GM18511 (cell line): ENCODE measurements at regions not wholly inside any gene's neighbourhood (a gene's known extent, or its start where the extent isn't known, plus 50 kb on each side); places are given as distances from the start of the nearest gene placed in this dataset.
"Not testable (repeated sequence)": the region's sequence is repeated elsewhere in the genome, so short reads cannot be mapped to it uniquely, and the experiment has no call there.

Experiments used
- ATAC-seq: cut with Tn5 transposase; IDR thresholded peaks from one replicate; pipeline ENCODE4 v1.9.1; 2021; ENCODE audit warnings: mild to moderate bottlenecking, moderate library complexity; ENCODE audit not compliant: unreplicated experiment

GRCh38 chr18:25592804-25593360 is 240.9 kb upstream of the ZNF521 start:
- no peak for ATAC-seq

DNA sequence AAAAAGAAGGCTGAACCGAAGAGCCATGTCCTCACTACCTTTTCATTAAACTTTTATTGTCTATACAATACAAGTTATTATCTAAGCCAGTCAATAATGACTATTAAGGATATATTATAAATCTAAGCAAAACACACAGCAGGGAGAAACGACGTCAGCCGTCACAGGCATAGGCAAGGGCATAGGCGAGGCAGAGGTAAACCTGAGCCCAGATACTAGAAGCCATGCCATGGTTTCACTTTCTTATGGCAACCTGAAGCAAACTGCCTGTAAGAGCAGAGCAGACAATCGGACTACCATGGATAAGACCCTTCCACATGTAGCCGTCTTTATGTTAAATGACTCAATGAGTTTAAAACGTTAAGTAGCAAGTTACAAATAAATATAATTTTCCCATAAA is 238.5 kb upstream of the ZNF521 start:
- no peak for ATAC-seq

GRCh38 chr18:25587545-25587944 is 235.6 kb upstream of the ZNF521 start:
- no peak for ATAC-seq

- no peak for ATAC-seq
These were observed 217.0 kb upstream of the ZNF521 start for GRCh38 chr18:25568986-25569385.

- ATAC-seq = no peak
These were observed 212.1 kb upstream of the ZNF521 start for GRCh38 chr18:25563816-25564683.

- ATAC-seq = no peak
These were observed 211.4 kb upstream of the ZNF521 start for GRCh38 chr18:25563346-25563745.

GRCh38 chr18:25561918-25562317 is 210.0 kb upstream of the ZNF521 start:
- no peak for ATAC-seq

GRCh38 chr18:25560369-25560768 is 208.4 kb upstream of the ZNF521 start:
- no peak for ATAC-seq

- ATAC-seq = no peak
These were observed 205.0 kb upstream of the ZNF521 start for GRCh38 chr18:25557011-25557410.

GRCh38 chr18:25553631-25554263 is 201.8 kb upstream of the ZNF521 start:
- no peak for ATAC-seq

DNA sequence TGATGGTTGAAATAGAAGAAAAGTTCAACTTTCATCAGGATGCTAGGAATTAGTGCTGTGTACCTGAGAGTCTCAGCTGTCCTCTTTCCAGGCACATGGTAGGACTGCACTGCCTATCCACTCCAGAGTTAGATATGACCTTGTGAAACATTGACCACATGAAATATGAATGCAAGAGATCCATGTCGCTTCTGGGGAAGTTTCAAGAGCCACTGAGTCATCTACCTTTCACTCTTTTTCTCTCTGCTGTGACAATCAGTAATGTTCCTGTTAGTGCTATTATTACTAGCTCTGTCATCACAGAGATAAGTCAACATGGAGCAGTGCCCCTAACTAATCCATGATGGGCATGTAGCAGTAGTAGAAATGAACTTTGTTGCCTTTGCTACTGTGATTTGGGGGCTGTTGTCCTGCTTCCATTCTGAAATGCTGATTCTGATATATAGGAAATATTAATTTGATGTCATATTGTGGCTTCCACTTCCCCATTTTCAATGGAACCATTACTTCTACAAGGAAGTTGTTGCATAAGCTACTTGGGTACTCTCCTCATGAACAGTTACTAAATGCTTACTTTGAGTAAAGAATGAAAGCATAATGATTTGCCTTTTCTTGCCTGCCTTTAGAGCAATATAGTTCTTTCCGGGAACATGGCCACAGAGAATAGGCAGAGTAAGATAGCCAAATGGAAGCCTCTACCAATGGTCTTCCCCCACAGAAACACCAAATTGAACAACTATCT is 192.8 kb upstream of the ZNF521 start:
- ATAC-seq = no peak

DNA sequence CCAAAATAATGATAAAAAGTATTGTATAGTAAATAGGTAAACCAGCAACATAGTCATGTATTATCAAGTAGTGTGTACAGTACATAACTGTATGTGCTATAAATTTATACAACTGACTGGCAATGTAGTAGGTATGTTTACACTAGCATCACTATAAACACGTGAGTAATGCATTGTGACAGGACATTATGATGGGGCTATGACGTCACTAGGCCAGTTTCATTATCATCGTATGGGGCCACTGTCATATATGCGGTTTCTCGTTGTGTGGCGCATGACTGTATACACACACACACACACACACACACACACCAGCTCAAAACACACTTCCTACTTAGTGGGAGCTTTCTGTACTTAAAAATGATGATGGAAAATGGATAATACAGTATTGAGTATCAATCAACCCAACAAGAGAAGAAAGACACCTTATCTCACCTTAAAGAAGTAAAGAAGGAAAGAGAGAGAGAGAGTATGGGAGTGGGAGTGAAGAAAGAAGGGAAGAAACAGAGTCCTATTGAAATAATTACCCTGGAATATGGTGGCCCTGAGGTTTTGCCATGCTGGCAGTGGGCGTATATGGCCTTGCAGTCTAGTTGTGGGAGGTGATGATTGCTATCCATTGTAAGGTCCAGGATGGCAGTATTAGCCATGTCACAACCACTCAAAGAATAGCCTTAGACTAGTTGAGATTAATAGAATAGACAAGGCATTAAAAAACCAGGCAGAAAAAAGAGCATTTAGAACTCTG is 186.4 kb upstream of the ZNF521 start:
- no peak for ATAC-seq

GRCh38 chr18:25535495-25535894 is 183.5 kb upstream of the ZNF521 start:
- ATAC-seq = no peak

GRCh38 chr18:25534401-25534800 is 182.4 kb upstream of the ZNF521 start:
- ATAC-seq = no peak

DNA sequence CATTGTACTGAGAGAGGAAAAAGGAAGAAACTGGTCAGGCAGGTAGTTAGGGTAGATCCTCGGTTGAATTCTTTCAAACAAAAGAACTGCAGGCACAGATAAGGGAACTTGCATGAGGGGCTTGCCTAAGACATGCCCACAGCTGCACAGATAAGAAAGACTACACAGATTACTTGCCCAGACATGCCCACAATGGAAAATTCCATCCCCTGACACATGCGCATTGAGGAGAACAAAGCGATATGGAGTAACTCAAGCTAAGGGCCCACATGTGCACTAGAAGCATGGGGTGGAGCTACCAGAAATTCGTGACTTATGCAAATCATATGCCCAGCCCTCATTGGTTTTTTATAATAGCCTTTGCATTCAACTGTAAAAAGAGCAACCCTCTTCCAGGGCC is 181.3 kb upstream of the ZNF521 start:
- no peak for ATAC-seq

DNA sequence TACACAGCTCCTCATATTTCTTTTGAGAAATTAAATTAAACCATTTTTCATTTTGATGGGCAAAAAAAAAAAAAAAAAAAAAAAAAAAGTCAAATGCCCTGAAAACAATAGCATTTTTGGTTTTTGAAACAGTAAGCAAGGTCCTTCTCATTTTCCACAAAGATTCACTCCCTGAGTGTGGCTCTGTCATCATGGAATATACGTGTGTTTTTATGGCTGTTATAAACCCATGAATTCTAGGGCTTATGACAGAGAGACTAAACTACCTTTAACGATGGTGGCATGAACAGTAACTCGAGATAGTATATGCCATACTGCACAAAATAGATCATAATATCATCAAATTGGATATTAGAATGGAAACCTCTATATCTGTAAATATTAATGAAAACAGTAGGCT is 179.2 kb upstream of the ZNF521 start:
- ATAC-seq = no peak

DNA sequence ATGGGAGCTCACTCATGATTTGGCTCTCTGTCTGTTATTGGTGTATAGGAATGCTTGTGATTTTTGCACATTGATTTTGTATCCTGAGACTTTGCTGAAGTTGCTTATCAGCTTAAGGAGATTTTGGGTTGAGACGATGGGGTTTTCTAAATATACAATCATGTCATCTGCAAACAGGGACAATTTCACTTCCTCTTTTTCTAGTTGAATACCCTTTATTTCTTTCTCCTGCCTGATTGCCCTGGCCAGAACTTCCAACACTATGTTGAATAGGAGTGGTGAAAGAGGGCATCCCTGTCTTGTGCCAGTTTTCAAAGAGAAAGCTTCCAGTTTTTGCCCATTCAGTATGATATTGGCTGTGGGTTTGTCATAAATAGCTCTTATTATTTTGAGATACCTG is 173.8 kb upstream of the ZNF521 start:
- ATAC-seq = not testable (repeated sequence)

DNA sequence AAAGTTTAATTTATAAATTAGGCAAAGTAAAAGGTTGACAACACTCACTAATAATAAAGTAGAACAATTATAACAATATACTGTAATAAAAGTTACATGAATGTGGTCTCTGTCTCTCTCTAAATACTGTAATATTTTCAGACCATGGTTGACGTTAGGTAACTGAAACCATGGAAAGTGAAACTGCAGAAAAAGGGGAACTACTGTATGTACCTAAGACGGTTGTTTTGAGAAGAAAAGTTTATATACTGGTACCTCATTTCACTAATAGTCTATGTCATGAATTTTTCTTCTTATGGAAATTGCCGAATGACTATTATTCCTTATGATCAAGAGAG is 166.7 kb upstream of the ZNF521 start:
- peak; percentile 99 for ATAC-seq

DNA sequence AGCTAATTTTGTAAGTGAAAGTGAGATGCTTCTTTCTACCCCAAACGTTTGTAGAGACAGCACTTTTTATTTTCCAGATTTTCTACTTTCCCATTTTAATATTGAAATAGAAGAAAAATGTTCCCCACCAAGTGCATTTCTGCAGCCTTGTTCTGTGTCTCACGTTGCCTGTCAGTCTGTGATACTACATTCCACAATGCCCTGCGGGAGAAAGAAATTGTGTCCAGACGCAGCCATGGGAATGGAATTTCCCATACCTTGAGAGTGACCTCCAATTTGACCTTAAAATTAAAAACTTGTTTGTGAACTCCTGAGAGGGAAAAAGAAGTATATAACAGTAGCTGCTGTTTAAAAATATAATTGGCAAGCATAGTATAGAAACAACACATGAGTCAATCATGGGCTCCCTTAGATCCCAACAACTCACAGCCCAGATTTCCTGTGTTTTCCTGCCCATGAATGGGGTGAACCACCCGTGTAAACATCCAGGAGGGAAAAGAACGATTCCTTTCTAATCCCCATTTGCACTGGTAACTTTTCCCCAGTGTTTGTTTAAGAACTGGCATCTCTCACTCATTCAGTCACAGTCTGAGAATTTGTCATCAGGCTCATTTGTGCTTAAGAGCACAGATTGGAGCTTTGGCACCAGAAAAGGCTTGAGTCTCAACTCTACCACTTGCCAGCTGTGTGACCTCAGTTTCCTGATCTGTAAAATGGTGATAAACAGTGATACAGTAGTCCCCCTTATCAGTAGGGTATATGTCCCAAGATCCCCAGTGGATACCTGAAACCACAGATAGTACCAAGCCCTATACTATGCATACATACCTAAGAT is 166.1 kb upstream of the ZNF521 start:
- ATAC-seq = peak; percentile 45
